ENCODE measurements at regions not wholly inside any gene's neighbourhood (a gene's known extent, or its start where the extent isn't known, plus 50 kb on each side); places are given as distances from the start of the nearest gene placed in this dataset.
"Not testable (repeated sequence)": the region's sequence is repeated elsewhere in the genome, so short reads cannot be mapped to it uniquely, and the experiment has no call there.

GRCh38 chr11:90455347-90455920, 232.6 kb upstream of the CHORDC1 start:
- not testable (repeated sequence) for DNase-seq (ENCODE audit: low read depth, low spot score)

GRCh38 chr11:90453525-90453924, 230.7 kb upstream of the CHORDC1 start:
- no peak for DNase-seq (ENCODE audit: low read depth, low spot score)

- no peak for DNase-seq (ENCODE audit: low read depth, low spot score)
These were observed 226.8 kb upstream of the CHORDC1 start for GRCh38 chr11:90449606-90450005.

- DNase-seq (ENCODE audit: low read depth, low spot score), result no peak
These were observed 225.4 kb upstream of the CHORDC1 start for GRCh38 chr11:90448256-90448655.

- DNase-seq (ENCODE audit: low read depth, low spot score), result no peak
These were observed 224.8 kb upstream of the CHORDC1 start for GRCh38 chr11:90447618-90448017.

- DNase-seq (ENCODE audit: low read depth, low spot score), result no peak
These were observed 223.4 kb upstream of the CHORDC1 start for GRCh38 chr11:90446207-90446606.

GRCh38 chr11:90438069-90438468, 215.2 kb upstream of the CHORDC1 start:
- no peak for DNase-seq (ENCODE audit: low read depth, low spot score)

- no peak for DNase-seq (ENCODE audit: low read depth, low spot score)
These were observed 212.0 kb upstream of the CHORDC1 start for GRCh38 chr11:90434858-90435257.

GRCh38 chr11:90428836-90429235, 206.0 kb upstream of the CHORDC1 start:
- no peak for DNase-seq (ENCODE audit: low read depth, low spot score)

- no peak for DNase-seq (ENCODE audit: low read depth, low spot score)
These were observed 203.6 kb upstream of the CHORDC1 start for GRCh38 chr11:90426442-90426841.

GRCh38 chr11:90423378-90423777, 200.5 kb upstream of the CHORDC1 start:
- DNase-seq (ENCODE audit: low read depth, low spot score), result no peak

GRCh38 chr11:90422787-90423186, 199.9 kb upstream of the CHORDC1 start:
- not testable (repeated sequence) for DNase-seq (ENCODE audit: low read depth, low spot score)

GRCh38 chr11:90414221-90414620, 191.4 kb upstream of the CHORDC1 start:
- DNase-seq (ENCODE audit: low read depth, low spot score), result no peak

- no peak for DNase-seq (ENCODE audit: low read depth, low spot score)
These were observed 184.5 kb upstream of the CHORDC1 start for GRCh38 chr11:90407350-90407749.

GRCh38 chr11:90392692-90393091, 169.8 kb upstream of the CHORDC1 start:
- no peak for DNase-seq (ENCODE audit: low read depth, low spot score)

GRCh38 chr11:90391756-90392155, 168.9 kb upstream of the CHORDC1 start:
- no peak for DNase-seq (ENCODE audit: low read depth, low spot score)

GRCh38 chr11:90380206-90380605, 157.4 kb upstream of the CHORDC1 start:
- DNase-seq (ENCODE audit: low read depth, low spot score), result no peak

- DNase-seq (ENCODE audit: low read depth, low spot score), result no peak
These were observed 151.1 kb upstream of the CHORDC1 start for GRCh38 chr11:90373971-90374370.

GRCh38 chr11:90364527-90364926, 141.7 kb upstream of the CHORDC1 start:
- no peak for DNase-seq (ENCODE audit: low read depth, low spot score)

- no peak for DNase-seq (ENCODE audit: low read depth, low spot score)
These were observed 140.9 kb upstream of the CHORDC1 start for GRCh38 chr11:90363739-90364138.

GRCh38 chr11:90355200-90355599, 132.4 kb upstream of the CHORDC1 start:
- DNase-seq (ENCODE audit: low read depth, low spot score), result no peak

- no peak for DNase-seq (ENCODE audit: low read depth, low spot score)
These were observed 126.9 kb upstream of the CHORDC1 start for GRCh38 chr11:90349731-90350130.

GRCh38 chr11:90344546-90344945, 121.7 kb upstream of the CHORDC1 start:
- no peak for DNase-seq (ENCODE audit: low read depth, low spot score)

GRCh38 chr11:90343673-90344072, 120.8 kb upstream of the CHORDC1 start:
- DNase-seq (ENCODE audit: low read depth, low spot score), result no peak

Measured in brain pericyte (primary cell).